Dendritic cell treated with granulocyte-macrophage colony-stimulating factor and Interleukin-4, amounts not matched to agents 40 ng/mL and 50 ng/mL, for 4 days (primary cell): ENCODE measurements at regions not wholly inside any gene's neighbourhood (a gene's known extent, or its start where the extent isn't known, plus 50 kb on each side); places are given as distances from the start of the nearest gene placed in this dataset.

ENCODE experiments used
- H3K27ac Mint-ChIP-seq: one replicate; pipeline ENCODE4 v1.8.0; 2022; ENCODE audit warnings: mild to moderate bottlenecking, mixed read lengths
- H3K27me3 Mint-ChIP-seq: one replicate; pipeline ENCODE4 v1.8.0; 2022; ENCODE audit warnings: mild to moderate bottlenecking, mixed read lengths
- H3K36me3 Mint-ChIP-seq: one replicate; pipeline ENCODE4 v1.8.0; 2022; ENCODE audit warnings: low read depth, mixed read lengths
- H3K4me1 Mint-ChIP-seq: one replicate; pipeline ENCODE4 v1.8.0; 2022; ENCODE audit warnings: low read depth, mixed read lengths
- H3K4me3 Mint-ChIP-seq: one replicate; pipeline ENCODE4 v1.8.0; 2022; ENCODE audit warnings: mild to moderate bottlenecking, moderate library complexity, mixed read lengths
- H3K9me3 Mint-ChIP-seq: one replicate; pipeline ENCODE4 v1.8.0; 2022; ENCODE audit warnings: mixed read lengths
- intact Hi-C: fragments of 100-400 bp; cut with micrococcal nuclease; formaldehyde crosslinking; loops from one replicate; pipeline ENCODE4 v1.15.0; 2022

DNA sequence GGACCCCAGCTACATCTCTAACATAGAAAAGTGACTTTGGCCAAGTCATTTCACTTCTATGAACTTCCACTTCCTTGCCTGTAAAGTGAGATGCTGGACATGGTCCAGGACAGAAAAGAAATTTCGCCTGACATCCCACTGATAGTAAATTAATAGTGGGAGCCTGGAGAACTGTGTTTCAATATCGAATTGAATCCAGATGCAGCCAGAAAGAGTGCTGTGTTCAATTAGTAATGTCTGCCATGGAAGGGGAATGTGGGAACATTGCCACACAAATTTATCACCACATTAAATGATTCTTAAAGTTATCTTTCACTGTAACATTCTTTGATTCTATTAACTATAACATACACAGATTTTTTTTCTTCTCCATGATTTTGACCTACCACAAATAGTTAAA lies 255.0 kb downstream of the HACE1 start:
- Mint-ChIP-seq H3K27ac (no peak overlapping the region), H3K27me3 (no peaks in the 10 kb centered on the region), H3K9me3 (no peaks in the 10 kb centered on the region), H3K4me1 (peaks cover 11% of the 10 kb centered on the region), H3K36me3 (no peaks in the 10 kb centered on the region), H3K4me3 (no peak overlapping the region)
- intact Hi-C loops, result no loop called here

DNA sequence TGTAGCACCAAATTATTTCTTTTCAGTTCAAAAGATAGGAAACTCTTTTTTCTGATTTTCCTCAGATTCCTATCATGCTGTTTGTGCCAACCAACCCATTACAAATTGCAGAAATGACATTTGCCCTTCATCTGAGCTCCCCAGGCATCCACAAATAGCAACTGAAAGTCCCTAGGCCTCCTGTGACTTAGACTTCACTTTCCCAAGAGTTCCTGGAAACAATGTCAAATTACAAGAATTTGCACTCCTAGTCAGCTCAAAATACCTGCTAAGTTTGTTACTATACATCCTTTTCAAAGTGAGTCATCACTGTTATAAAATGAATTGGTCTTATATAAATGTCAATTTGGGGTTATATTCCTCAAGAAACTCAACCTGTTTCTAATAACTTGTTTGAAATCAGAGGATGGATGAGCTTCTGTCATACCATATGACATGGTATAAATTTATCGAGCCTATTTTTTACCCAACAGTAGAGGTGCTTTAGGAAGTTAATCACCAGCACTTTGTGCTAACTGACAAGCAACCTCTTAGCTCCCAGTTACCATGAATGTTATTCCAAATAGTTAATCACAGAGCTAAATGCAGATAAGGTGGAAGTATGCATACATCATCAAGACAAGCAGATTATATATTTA lies 256.5 kb downstream of the HACE1 start:
- Mint-ChIP-seq H3K27me3 (no peaks in the 10 kb centered on the region), H3K4me1 (peaks cover 11% of the 10 kb centered on the region), H3K36me3 (no peaks in the 10 kb centered on the region), H3K4me3 (no peak overlapping the region), H3K9me3 (no peaks in the 10 kb centered on the region), H3K27ac (no peak overlapping the region)
- intact Hi-C loops, result no loop called here

DNA sequence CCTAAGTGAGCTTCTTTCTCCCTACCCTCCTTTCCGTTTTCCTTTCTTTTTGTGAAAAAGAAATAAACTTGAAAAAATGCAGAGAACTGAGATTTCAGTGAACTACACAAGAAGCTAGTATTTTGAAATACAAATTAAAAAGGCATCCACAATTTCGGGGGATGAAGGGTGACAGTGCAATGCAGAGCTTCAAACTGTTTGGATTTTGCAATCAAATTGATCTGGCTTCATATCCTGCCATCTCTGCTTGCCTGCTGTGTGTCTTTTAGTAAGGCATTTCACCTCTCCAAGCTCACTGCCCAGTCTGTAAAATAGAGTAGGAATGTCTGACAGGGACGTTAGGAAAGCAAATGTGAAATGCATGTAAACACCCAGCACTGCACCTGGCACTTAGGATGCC lies 258.0 kb downstream of the HACE1 start:
- Mint-ChIP-seq H3K27me3 (no peaks in the 10 kb centered on the region), H3K4me1 (peaks cover 11% of the 10 kb centered on the region), H3K4me3 (no peak overlapping the region), H3K9me3 (no peaks in the 10 kb centered on the region), H3K27ac (no peak overlapping the region), H3K36me3 (no peaks in the 10 kb centered on the region)
- intact Hi-C loops, result no loop called here

DNA sequence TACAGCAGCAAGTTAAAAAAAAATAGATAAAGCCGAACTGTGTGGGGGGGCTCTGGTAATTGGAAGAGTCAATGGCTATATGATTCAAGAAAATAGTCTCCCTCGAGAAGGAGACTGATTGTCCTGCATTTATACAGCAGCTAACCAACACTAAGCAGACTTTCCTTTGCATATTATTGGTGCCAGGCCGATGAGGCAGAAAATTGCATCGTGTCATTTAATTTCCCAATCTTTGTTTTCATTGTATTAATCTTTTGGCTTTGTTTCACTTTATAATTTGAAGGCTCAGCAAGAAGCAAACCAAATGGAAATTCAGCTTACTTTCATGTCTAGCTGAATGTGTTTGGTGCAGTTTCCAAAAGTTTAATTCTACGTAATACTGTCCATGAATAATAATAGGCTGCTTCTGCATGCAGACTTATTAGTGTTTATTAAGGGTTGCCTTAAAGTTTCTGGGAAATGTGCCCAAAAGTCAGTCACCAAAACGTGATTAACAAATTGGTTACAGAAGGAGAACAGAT lies 258.5 kb downstream of the HACE1 start:
- no peaks in the 10 kb centered on the region for H3K27me3 Mint-ChIP-seq
- H3K4me3 Mint-ChIP-seq, result no peak overlapping the region
- intact Hi-C loops, result no loop called here
- H3K9me3 Mint-ChIP-seq, result no peaks in the 10 kb centered on the region
- H3K27ac Mint-ChIP-seq, result no peak overlapping the region
- H3K36me3 Mint-ChIP-seq, result no peaks in the 10 kb centered on the region
- H3K4me1 Mint-ChIP-seq, result peaks cover 11% of the 10 kb centered on the region

DNA sequence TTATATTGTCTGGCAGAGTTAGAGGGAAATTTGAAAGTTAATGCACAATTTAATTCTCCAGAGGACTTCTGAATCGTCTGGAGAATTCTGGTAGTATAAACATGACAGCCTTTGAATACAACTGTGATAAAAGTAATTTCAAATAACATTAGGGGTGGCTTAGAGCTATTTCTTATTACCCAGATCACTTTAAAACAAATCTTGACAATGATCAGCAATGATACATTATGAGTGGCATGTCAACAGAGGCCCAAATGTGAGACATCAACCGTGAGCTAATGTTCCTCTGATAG lies 259.1 kb downstream of the HACE1 start:
- Mint-ChIP-seq H3K27ac (no peak overlapping the region), H3K4me3 (no peak overlapping the region), H3K27me3 (no peaks in the 10 kb centered on the region), H3K4me1 (peaks cover 11% of the 10 kb centered on the region), H3K36me3 (no peaks in the 10 kb centered on the region), H3K9me3 (no peaks in the 10 kb centered on the region)
- intact Hi-C loops, result no loop called here

DNA sequence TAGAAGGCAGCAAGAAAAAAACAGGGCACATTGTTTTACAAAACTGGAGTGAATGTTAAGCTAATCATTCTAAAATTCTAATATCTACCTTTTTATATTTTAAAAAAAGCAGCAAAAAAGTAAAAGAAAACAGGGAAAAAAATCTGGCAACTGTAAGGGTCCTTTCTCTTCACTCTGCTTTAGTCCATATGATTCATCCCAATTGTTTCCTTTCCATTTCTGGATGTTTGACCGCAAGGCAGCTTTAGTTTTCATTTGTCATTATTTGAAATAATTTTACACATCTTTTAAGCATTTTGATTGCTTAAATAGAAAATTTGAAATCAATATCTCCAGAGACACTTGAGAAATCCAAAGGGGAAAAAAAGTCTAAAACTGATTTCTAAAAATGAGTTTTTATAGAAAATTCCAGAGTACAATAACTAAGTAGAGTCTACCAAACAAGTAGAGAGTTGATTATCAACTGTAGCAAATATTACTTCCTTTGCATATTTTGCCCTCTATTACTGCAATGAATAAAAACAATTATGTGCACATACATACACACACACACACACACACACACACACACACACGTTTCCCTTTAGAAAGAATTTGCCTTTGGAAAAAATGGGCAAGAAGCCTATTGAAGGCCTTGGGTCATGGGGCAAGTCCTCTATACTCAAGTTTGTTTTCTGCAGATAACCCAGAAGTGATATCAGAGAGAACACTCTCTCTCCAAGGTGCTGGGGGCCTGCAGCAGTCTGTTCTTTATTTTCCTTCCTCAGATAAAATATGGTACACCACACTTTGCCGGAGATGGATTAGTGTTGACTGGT lies 259.7 kb downstream of the HACE1 start:
- intact Hi-C loops, result no loop called here
- H3K4me1 Mint-ChIP-seq, result peaks cover 11% of the 10 kb centered on the region
- no peaks in the 10 kb centered on the region for H3K9me3 Mint-ChIP-seq
- no peak overlapping the region for H3K4me3 Mint-ChIP-seq
- no peak overlapping the region for H3K27ac Mint-ChIP-seq
- H3K27me3 Mint-ChIP-seq, result no peaks in the 10 kb centered on the region
- H3K36me3 Mint-ChIP-seq, result no peaks in the 10 kb centered on the region

DNA sequence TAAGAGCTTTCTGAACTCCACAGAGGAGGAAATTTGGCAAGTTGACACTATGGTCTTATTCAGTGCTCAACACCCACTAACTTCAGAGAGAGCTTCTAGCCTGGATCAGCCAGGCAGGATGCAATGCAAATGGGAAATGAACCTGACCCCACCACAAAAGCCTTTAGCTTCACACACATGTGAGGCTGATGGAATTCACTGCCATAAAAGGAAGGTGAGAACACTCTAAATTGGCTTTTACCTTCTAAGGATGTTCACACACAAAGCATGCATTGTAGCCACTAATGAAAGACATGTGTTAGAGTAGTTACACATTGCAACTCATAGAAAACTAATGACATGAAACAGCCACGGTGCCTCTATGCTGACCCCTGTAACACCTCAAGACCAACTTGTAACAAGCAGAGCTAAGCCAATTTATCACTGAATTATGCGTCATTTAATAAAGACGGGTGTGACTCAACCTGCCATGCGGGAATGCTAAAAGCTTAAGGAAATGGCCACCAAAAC lies 262.1 kb downstream of the HACE1 start:
- intact Hi-C loops, result no loop called here
- Mint-ChIP-seq H3K4me1 (peaks cover 11% of the 10 kb centered on the region), H3K36me3 (no peaks in the 10 kb centered on the region)

DNA sequence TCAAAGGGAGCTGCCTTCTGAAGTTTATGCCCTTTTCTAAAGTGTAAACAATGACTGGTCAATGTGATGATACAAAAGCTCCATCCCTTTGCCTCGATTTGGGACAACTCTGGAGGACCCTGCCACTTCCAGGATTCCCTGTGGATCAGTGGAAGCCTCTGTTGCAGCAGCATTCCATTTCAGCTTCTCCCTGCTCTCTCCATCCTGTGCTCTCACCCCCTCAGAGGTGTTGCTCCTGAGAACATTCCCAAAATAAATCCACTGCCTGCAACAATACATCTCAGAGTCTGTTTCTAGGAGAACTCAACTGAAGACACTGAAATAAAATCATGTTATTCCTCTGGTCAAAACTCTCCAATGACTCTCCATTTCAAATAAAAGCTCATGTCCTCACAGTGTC lies 263.6 kb downstream of the HACE1 start:
- Mint-ChIP-seq H3K27me3 (no peaks in the 10 kb centered on the region), H3K36me3 (no peaks in the 10 kb centered on the region), H3K4me3 (no peak overlapping the region), H3K27ac (no peak overlapping the region), H3K9me3 (no peaks in the 10 kb centered on the region), H3K4me1 (no peaks in the 10 kb centered on the region)
- intact Hi-C loops, result no loop called here

More for the DNA sequence above, 262.1 kb downstream of the HACE1 start:
- Mint-ChIP-seq H3K27ac (no peak overlapping the region), H3K9me3 (no peaks in the 10 kb centered on the region), H3K4me3 (no peak overlapping the region), H3K27me3 (no peaks in the 10 kb centered on the region)

DNA sequence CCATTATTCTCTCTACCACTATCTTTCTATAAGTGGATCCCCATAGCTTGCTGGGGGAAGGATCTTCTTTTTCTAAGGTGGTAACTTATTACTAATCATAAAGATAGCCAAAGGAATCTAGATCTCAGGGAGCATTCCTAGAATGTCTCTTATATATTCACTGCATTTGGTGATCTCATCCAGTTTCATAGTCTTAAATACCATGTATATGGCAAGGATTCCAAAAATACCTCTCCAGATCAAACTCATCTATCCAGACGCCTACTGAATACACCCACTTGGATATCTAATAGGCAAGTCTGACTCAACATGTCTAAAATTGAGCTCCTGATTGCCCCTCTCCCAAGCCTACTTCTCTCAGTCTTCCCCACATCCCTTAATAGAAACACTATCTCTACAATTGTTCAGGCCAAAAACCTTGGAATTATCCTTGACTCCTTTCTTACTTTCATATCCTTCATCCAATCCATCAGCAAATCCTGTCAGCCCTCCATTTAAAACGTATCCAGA lies 264.4 kb downstream of the HACE1 start:
- no peaks in the 10 kb centered on the region for H3K36me3 Mint-ChIP-seq
- no peak overlapping the region for H3K4me3 Mint-ChIP-seq
- no peaks in the 10 kb centered on the region for H3K4me1 Mint-ChIP-seq
- H3K27me3 Mint-ChIP-seq, result no peaks in the 10 kb centered on the region
- intact Hi-C loops, result no loop called here
- H3K27ac Mint-ChIP-seq, result no peak overlapping the region
- no peaks in the 10 kb centered on the region for H3K9me3 Mint-ChIP-seq

DNA sequence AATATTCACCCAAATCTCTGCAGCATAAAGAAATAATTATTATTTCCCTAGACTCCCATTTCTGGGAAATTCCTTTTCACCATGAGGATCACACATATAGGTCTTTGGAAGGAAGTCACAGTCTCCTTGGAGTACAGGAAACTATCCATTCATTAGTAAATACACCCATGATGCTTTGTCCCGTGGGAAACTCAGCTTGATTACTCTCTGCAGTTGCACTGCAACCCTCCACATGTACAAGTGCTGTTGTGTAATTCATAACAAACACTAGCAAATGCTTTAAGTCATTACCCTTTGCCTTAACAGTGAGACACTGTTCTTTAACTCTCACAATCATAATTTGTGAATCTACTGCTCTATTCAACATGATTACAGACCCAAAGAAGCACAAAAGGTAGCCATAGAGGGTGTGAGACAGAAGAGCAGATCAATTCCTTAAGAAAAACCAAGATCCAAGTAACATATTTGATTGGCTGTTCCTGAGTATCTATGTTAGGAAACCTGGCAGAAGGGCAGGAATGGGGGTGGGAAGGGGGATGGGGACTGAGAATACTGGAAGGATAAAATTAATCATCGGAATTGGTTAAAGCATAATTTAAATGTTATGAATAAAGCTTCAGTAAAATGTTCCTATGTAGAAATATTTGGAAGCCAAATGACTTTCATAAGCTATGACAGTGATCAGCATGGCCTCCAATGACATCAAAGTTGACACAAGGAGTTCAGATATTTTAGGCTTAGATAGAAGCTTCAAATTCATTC lies 268.0 kb downstream of the HACE1 start:
- no peaks in the 10 kb centered on the region for H3K27me3 Mint-ChIP-seq
- intact Hi-C loops, result no loop called here
- no peaks in the 10 kb centered on the region for H3K4me1 Mint-ChIP-seq

DNA sequence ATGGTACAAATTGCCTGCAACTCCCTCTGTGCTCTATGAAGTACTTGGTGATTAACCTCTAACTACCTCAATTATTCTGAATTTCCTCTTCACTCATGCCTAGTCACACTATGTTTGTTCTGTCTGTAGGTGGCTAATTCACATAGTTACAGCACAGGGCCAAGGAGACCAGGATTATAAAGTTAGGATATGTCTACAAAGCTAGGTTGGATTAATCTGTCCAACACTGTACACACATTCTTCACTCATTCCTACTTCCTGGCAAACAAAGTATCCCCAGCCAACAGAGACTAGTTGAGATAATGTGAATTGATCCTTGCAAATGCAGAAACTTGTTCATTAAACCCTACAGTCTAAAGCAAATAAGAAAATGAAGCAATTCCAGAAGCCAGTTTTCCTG lies 269.8 kb downstream of the HACE1 start:
- Mint-ChIP-seq H3K4me3 (no peak overlapping the region), H3K27ac (no peak overlapping the region), H3K27me3 (no peaks in the 10 kb centered on the region), H3K4me1 (no peaks in the 10 kb centered on the region), H3K36me3 (no peaks in the 10 kb centered on the region), H3K9me3 (no peaks in the 10 kb centered on the region)
- intact Hi-C loops, result no loop called here

More for the DNA sequence above, 268.0 kb downstream of the HACE1 start:
- H3K27ac Mint-ChIP-seq, result no peak overlapping the region
- H3K36me3 Mint-ChIP-seq, result no peaks in the 10 kb centered on the region
- H3K9me3 Mint-ChIP-seq, result no peaks in the 10 kb centered on the region
- H3K4me3 Mint-ChIP-seq, result no peak overlapping the region

DNA sequence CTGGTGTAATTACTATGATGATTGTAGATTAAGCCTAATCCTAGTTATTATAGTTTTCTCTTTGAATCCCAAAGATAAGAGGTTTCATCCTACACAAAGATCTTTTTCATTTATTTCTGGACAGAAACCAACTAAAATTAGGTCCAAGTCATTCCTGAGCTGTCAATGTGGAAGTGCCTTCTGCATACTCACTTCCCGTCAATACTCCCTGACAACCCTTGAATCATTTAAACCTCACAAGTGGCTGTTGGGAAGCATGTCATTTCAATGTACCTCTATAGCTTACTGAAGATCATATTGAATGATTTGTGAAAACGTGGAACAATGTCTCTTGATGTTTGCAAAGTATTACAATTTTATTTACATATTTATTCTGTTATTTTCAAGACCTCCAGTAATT lies 274.1 kb downstream of the HACE1 start:
- no peaks in the 10 kb centered on the region for H3K9me3 Mint-ChIP-seq

DNA sequence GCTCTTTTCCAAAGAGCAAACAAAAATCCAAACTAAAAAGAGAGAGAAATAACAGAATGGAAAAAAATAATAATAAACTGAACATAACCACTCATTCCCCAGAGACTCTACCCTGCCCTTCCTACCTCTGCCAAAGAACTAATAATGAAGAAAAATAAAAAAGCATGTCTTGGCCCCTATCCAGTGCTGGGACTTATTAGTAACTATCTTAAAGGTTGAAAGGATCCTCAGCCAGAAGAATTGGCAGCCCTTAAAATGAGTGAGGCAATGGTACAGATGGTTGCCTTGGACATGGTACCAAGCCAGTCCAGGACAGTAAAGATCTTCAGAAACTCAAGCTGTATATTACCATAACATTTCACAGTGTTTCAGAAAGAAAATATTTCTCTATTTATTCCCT lies 279.3 kb downstream of the HACE1 start:
- Mint-ChIP-seq H3K9me3 (no peaks in the 10 kb centered on the region), H3K36me3 (no peaks in the 10 kb centered on the region), H3K4me1 (no peaks in the 10 kb centered on the region), H3K4me3 (no peak overlapping the region), H3K27ac (no peak overlapping the region), H3K27me3 (no peaks in the 10 kb centered on the region)
- intact Hi-C loops, result no loop called here

More for the DNA sequence above, 274.1 kb downstream of the HACE1 start:
- Mint-ChIP-seq H3K4me3 (no peak overlapping the region), H3K4me1 (no peaks in the 10 kb centered on the region), H3K36me3 (no peaks in the 10 kb centered on the region), H3K27ac (no peak overlapping the region), H3K27me3 (no peaks in the 10 kb centered on the region)
- intact Hi-C loops, result no loop called here

DNA sequence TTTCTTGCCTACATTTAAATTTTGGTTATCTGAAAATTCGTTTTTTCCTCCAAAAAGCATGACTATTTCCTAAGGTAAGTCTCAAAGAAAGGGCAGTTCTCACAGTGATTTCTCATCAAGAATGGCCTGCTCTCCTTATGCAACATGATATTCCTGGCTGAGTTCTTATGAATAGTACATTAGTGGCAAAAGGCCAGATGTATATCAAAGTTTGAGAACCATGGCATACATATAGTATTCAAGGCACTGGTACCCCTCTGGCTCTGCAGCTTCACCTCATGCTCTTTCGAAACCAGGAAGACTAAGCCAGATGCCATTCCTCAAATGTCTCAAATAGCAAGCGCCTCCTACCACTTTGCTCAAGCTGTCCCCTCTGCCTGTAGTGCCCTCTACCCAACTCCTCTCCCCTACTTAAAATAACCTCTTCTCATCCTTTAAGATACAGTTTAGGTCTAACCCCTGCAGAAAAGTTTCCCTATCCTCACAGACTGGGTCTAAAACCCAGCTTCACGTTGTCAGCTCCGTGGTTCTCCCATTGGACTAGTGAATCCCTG lies 280.3 kb downstream of the HACE1 start:
- H3K27me3 Mint-ChIP-seq, result no peaks in the 10 kb centered on the region
- H3K27ac Mint-ChIP-seq, result no peak overlapping the region
- no peaks in the 10 kb centered on the region for H3K9me3 Mint-ChIP-seq
- H3K4me3 Mint-ChIP-seq, result no peak overlapping the region
- intact Hi-C loops, result no loop called here
- no peaks in the 10 kb centered on the region for H3K36me3 Mint-ChIP-seq
- H3K4me1 Mint-ChIP-seq, result no peaks in the 10 kb centered on the region
